Inferior parietal cortex (tissue), 1 donor: ENCODE measurements at regions not wholly inside any gene's neighbourhood (a gene's known extent, or its start where the extent isn't known, plus 50 kb on each side); places are given as distances from the start of the nearest gene placed in this dataset.

Experiments
- DNase-seq: peaks from one replicate; pipeline ENCODE4 v3.0.0-alpha.2; 2016; ENCODE audit errors: extremely low spot score

DNA sequence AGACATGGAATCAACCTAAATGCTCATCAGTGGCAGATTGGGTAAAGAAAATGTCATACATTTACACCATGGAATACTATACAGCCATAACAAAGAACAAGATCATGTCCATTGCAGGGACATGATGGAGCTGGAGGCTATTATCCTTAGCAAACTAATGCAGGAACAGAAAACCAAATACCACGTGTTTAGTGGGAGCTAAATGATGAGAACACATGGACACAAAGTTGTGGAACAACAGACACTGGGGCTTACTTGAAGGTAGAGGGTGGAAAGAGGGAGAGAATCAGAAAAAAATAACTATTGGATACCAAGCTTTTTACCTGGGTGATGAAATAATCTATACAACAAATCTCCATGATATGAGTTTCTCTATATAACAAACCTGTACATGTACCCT is 701.3 kb downstream of the TBC1D32 start:
- DNase-seq: no peak

DNA sequence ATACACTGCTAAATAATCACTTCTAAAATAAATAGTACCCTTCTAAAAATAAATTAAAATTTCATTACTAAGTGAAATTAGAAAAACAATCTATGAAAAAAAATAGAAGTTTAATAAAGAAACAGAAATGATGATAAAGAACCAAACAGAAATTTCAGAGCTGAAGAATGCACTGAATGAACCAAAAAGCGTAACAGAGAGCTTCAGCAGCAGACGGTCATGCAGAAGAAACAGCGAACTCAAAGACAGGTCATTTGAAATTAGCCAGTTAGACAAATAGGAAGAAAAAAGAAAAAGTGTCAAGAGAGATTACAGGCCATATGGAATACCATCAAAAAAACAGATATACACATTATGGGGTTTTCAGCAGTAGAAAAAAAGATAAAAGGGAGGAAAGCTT is 706.7 kb downstream of the TBC1D32 start:
- no peak for DNase-seq

DNA sequence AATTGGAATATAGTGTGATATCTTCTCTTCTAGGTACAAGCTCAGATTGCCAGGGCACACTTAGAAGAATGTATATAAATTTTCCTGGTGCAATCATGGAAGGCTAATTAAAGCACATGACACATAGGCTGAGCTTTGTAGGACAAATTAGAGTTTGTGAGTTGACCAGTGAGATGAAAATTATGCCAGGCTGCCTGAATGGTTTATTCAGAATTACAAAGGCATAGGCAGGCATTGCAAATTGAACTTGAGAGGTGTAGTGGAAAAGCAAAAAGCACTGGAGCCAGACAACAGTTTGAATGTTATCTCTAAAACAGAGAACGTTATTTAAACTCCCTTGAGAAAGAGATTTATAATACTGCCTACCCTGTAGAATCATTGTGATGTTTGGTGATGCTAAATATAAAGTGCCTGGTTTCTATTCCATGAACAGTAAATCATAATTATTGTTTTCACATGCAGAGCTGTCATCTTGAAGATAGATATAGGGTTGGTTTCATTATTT is 712.1 kb downstream of the TBC1D32 start:
- DNase-seq: no peak

DNA sequence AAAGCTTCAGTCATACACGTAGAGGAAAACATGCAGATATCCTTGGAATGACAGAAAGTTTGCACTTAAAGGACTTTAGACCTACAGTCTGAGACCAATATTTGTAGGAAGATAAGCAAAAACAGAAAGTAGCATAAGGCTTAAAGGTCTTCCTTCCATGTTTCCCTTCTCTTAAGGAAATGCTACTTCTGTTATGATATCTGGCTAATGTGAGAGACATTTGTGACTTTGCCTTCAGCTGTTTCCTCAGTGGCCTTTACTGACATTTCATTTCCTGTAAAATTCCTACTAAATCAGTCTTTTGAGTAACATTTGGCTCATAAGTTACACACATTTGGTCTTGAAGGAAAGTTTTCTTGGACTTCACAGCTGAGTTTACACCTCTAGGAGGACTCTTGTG is 713.4 kb downstream of the TBC1D32 start:
- DNase-seq: no peak

DNA sequence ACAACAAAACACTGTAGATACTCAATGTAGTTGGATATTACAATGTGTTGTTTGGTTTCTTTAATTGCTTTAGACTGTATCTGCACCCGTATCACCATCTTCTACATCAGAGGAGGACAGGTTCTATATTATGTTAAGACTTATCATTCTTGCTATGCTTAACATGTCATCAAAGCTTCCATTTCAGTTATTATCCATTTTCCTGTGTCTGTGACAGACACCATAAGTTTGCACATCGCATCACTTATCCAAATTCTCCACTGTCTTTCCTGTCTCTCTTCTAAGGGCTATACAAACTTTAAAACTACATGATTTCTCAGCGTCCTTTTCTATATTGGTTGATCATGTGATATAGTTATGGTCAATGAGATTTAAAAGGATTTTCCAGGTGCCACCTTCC is 719.0 kb downstream of the TBC1D32 start:
- DNase-seq: no peak

DNA sequence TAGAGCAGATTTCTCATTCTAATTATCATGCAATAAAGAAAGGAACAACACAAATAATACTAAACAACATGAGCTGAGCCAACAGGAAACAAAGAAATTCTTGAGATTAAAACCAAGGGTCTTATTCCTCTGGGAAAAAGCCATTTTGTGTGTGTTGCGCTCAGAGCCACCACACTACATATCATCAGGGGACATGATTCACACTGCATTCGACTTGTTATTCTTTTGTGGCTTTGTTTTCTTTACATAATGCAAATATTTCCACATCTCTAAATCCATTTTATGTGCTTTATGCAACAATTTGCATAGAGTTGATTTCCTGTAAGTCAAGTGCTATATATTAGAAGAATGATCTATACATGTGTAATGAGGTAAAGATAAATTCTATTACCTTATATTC is 719.6 kb downstream of the TBC1D32 start:
- DNase-seq: no peak

DNA sequence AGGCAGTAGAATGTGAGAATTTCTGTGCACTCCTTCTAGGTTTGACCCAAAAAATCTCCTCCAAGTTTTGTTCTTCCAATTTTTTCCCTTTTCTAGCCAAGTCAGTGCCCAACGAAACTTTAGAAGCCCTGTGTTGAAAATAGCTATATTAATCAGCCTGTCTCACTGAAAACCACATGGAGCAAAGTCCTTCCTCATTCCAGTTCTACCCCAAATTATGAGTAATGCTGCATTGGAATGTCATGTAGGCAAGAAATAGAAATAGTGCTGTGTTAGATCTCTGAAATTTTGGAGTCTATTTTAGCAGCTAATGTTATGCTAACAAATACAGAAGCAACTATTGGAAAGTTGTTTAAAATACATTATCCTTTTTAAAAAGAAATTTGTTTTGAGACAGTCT is 725.5 kb downstream of the TBC1D32 start:
- DNase-seq: no peak

DNA sequence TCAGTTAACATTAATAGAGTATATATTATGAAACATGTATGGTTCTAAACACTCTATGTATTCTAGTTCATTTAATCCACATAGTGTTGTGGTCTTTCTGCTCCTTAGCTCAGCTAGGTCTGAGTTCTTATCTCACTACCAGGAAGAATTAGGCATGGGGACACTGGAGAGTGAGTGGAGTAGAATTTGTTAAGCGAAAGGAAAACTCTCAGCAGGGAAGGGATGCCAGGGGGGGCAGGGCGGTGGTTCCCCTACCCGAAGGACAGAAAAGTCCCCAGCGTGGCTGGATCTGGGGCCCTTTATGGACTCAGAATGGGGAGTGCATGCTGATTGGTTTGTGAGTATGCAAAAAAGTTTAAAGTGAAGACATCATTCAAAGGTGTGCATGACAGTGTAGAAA is 727.5 kb downstream of the TBC1D32 start:
- DNase-seq: no peak

DNA sequence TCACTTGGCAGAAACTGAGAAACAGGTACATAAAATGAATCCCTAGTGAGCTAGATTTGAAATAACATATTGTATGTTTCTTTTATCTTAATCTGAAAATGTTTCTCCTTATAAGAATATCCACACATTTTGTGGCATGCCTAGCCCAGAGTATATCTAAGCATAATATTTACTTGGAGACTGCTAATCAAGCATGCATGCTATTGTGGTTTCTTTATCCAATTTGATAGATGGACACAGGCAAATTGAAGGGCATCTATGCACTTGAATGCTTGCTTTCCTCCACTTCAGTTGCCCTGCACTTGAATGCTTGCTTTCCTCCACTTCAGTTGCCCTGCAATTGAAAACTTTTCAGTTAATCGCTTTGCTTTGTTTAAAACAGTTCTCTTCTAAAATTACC is 729.8 kb downstream of the TBC1D32 start:
- DNase-seq: no peak

DNA sequence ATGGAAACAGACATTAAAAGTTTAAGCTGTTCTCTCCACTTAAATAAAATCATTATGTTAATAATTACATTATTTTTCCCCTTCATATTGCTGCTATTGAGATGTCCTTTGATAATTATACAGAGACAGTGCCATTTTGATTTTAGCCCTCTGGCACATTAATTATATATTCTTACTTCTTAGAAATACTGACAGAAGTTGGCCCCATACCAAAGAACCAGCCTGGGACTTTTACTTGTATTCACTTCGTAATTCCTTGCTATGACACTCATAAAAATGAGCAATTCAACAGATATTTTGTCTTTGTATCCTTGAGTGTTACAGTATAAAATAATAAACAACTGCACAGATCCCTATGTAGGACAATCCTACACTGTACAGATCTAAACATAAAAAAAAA is 743.7 kb downstream of the TBC1D32 start:
- no peak for DNase-seq

DNA sequence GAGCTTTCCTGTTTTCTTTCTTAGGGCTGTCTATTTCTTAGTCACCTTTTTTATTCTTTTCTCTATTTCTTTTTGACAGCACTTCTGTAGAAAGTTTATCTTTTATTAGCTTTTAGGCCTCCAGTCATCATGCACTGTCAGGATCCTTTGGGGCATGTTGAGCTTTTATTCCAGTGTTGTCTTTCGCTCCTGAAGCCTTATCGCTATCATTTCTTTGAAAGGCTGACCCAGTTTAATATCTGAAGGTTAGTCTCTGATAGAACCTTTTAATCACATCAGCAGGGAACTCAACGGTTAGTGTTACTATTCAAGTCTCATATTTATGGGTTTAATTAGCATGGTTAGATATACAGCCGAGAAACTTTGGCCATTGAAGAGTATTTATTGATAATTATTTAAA is 745.9 kb downstream of the TBC1D32 start:
- no peak for DNase-seq

DNA sequence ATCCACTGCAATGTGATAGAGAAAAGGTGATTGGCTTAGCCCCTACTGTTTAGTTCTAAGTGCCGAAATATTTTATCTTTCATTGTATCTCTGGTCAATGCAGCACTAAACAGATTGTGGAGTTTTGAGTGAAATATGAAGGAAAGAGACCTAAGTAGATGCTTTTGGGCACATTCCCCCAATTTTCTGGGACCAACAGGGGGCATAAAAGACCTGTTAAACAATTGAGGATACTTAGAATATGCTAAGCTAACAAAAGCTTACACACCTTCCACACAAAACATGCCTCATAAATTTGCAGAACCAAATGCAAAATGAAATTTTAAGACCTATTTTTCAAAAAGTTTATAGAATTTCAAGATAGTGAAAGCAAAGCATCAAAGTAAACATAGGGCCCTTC is 746.9 kb downstream of the TBC1D32 start:
- no peak for DNase-seq

DNA sequence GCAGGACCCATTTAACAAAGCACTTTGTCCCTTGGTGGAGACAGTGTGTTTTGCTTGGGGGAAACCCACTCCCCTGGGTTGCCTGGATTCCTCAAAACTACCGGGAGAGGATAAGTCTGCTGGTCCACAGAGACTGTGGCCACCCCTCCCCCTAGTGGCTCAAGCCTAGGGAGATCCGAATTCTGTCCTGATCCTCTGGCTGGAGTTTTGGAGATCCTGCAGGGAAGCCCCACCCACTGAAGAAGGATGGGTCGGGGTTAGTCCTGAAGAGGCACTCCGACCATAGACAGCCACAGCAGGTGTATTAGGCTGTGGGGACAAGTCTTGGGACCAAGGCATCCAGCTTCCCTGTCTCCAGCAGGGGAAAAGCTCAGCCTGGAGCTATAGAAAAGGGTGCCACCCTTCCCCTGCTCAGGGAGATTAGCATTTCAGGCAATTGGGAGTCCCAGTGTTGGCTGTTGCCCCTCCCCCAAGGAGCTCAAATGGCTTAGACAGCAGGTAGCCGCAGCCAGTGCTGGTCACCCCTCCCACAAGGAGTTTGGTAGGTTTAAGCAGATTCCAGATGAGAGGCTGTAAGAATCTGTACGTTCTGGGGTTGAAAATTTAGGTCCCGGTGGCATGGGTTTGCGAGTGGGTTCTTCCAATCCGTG is 750.0 kb downstream of the TBC1D32 start:
- no peak for DNase-seq

DNA sequence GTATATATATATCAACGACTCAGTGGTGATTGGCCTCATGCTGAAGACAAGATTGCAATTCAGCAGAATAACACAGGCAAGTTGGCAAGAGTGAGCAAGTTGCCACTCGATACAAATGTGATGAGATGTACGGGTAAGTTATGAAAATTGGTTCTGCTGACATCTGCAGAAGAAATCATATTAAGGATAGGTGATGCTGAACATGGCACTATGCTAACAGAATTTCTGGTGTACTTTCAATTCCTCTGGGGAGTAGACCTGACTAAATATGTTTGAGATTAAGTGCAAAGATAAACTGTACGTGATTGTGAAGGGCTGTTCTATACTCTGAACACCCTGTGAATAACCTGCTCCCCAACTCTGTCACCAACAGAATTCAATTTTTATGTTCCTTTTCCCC is 758.2 kb downstream of the TBC1D32 start:
- no peak for DNase-seq

DNA sequence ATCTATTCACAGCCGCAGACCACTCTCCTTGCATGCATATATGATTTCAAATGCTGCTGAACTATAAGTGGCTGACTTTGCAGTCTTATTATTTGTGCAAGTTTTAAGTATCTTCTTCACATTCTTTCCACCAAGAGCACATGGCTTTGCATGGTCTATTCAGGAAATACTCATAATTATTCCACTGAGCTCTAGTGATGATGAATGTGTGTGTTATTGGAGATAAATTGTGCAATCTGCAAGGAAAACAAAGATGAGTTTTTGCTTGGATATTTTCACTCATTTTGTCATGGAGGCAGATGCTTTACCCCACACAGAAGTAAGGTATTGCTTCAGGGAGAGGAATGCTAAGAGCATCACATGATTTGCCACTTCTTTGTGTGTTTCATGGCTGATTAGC is 764.6 kb downstream of the TBC1D32 start:
- no peak for DNase-seq

DNA sequence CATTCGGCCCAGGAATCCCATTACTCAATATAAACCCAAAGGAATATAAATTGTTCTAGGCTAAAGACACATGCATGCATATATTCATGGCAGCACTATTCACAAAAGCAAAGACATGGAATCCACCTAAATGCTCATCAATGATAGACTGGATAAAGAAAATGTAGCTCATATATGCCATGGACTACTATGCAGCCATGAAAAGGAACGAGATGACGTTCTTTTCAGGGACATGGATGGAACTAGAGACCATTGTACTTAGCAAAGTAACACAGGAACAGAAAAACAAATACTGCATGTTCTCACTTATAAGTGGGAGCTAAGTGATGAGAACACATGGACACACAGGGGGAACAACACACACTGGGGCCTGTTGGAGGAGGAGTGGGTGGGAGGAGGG is 769.5 kb downstream of the TBC1D32 start:
- DNase-seq: no peak

DNA sequence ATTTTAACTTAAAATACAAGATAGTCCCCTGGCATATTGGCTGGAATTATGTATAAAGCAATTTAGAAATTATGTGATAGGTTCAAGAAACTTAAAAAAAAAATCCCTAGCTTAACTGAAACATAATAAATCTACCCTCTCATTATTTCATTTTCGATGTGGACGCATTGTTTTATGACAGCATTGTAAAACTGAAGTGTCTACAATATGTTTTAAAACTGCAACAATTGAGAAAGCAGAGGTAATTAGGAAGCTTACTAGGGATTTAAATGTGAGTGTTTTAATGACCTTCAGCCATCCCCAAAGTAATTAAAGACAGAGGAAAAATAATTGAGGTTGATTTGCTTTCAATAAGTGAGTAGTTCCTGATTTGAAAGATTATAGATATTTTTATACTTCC is 776.0 kb downstream of the TBC1D32 start:
- no peak for DNase-seq

DNA sequence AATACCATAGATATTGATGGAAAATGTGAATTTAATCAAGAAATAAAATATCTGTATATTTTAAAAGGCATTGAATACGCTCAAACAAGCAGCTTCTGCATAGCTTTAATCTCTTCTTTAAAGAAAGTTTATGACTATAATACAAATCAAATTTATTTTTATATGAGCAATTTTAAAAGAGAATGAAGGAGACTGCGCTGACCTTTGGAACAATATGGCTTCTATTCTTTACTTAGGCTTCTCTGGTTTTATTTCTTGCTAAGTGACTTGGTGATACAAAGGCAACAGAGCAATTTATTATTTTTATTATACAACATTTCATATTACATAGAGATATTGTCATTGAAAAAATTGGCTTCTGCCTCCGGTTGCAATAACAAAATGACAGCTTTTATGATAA is 776.7 kb downstream of the TBC1D32 start:
- DNase-seq: no peak

DNA sequence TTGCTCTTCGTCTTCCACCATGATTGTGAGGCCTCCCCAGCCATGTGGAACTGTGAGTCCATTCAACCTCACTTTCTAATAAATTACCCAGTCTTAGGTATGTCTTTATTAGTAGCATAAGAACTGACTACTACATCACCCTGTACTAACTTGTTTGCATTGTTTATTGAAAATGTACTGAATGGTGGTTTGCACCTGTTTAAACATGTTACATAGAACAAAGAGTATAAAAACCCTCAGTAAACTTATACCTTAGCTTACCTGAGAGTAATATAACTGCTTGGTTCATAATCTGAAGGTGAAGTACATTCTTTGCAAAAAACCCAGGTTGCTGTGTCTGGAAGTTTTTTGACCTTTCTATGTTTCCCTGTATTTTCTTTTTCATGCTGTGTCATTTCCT is 777.8 kb downstream of the TBC1D32 start:
- DNase-seq: no peak

DNA sequence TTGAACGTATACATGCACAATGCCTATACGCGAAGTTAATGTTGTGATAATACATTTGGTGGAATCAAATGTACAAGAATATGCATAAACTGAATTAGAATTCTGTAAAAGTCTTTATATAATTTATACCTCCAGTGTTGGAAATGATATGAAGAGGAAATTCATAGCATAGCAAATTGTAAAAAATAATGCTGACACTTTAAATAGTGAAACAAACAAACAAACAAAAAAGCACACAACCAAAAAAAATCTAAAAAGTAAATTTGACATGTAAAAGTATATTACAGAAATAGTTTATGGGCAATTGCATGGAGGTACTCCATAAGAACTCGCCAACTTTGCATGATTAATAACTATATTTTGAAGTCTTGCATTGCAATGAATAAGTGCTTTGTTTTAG is 780.9 kb downstream of the TBC1D32 start:
- no peak for DNase-seq

DNA sequence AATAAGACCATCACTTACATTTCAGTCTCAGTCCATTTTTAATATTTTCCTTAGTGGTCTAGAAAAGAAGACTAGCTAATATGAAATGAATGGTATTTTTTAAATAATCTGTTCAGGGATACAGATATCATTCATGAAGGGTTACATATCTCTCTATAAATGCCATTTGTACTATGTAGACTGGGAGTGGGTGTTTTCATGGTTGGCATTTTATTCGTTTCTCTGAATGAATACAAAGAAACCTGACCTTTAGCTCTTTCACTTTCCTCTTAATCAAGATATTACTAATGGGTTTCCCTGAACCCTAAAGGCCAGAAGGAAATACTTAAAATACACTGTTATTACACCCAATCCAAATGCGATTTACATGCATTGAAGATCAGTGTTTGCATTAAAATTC is 788.9 kb downstream of the TBC1D32 start:
- no peak for DNase-seq

DNA sequence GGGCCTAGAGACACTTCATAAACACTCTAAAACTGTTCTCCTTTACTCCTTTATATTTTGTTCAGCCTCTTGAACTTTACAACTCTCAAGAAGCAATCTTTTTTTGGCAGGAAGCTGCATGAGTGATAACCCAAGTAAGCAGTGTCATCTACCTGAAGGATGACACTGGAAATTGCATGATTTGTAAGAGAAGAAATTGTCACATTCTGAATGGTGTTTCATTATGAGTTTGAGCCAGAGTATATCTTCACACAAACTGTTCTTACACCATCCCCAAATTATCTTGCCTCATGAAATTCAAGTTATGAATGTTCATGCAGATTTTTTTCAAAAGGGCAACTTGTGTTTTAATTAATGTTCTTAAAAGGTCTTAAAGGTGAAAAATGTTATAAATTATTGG is 799.3 kb downstream of the TBC1D32 start:
- no peak for DNase-seq

DNA sequence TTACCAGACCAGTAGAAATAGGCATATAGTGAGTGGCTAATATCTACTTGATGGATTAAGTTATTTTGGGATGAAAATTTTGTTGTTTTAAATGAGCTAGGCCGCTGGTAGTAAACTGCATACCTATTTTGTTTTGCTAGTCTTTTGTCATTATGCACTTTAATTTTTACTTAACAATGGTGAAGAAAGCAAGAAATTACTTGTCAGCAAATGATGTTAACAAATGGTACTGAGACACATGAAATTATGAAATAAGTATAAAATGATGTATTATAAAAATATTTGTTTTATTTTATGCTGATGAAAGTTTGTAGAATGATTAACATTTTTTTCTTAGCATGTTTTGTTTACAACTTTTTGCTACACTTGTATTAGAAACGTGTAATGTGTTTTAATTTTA is 807.7 kb downstream of the TBC1D32 start:
- no peak for DNase-seq

DNA sequence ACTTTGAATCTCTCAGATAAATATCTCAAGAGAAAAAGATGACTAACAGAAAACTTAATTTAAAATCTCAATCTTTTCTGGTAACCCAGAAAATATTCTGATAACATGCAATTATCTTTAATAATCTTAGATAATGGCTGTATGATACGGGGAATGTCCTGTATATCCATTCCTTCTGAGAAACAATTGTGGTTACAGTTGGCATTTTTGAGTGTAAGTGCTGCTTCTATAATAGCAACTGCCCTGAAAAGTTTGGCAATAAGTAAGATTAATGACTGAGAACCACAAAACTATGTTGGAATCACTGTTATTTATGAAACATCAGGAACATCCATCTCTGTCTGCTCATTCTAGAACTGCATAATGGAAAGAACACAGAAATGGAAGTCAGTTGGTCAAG is 819.7 kb downstream of the TBC1D32 start:
- no peak for DNase-seq
